ENCODE measurements at regions not wholly inside any gene's neighbourhood (a gene's known extent, or its start where the extent isn't known, plus 50 kb on each side); places are given as distances from the start of the nearest gene placed in this dataset.
A peak's percentile ranks its signal among the peaks of the same experiment; 100 is the strongest.

DNA sequence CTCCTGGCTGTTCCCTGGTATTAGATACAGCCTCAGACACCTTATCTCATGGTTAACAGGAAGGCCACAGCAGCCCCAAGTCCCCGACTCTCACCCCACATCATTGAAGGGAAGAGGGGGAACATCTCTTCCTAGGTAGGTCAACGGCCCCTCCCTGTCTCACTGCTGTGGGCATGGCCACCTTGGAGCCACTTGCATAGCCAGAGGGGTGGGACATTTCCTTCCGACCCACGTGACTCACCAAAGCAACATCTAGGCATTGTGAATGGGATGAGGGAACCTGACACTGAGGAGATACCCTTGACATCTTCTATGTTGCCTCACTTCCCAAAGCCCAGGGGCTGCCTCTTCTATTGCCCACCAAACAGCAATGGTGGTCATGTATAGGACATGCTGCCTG lies 68.5 kb upstream of the GPR26 start:
- H3K4me3 Mint-ChIP-seq, result no peak overlapping the region
- ChIA-PET POLR2A (no interaction called here), CTCF (no interaction called here)
- no peaks in the 10 kb centered on the region for H3K4me1 Mint-ChIP-seq (ENCODE audit: low read depth)
- no peaks in the 10 kb centered on the region for H3K36me3 Mint-ChIP-seq
- peaks cover 6% of the 10 kb centered on the region for H3K27me3 Mint-ChIP-seq
- H3K27ac Mint-ChIP-seq, result no peak overlapping the region
- intact Hi-C loops (cut with micrococcal nuclease), result no loop called here
- peaks cover 10% of the 10 kb centered on the region for H3K9me3 Mint-ChIP-seq
- DNase-seq, result no peak

GRCh38 chr10:123599366-123599849 lies 66.7 kb upstream of the GPR26 start:
- H3K4me3 Mint-ChIP-seq, result no peak overlapping the region
- DNase-seq, result no peak
- no peaks in the 10 kb centered on the region for H3K4me1 Mint-ChIP-seq (ENCODE audit: low read depth)
- ChIA-PET CTCF (interaction anchor here (0.8 kb wide), 1 partner anchor 17 kb away, joined by 3 read pairs; no protein-coding TSS in a partner anchor), POLR2A (no interaction called here)
- intact Hi-C loops (cut with micrococcal nuclease), result no loop called here
- no peaks in the 10 kb centered on the region for H3K36me3 Mint-ChIP-seq
- peaks cover 6% of the 10 kb centered on the region for H3K27me3 Mint-ChIP-seq
- no peak overlapping the region for H3K27ac Mint-ChIP-seq
- H3K9me3 Mint-ChIP-seq, result peaks cover 10% of the 10 kb centered on the region

DNA sequence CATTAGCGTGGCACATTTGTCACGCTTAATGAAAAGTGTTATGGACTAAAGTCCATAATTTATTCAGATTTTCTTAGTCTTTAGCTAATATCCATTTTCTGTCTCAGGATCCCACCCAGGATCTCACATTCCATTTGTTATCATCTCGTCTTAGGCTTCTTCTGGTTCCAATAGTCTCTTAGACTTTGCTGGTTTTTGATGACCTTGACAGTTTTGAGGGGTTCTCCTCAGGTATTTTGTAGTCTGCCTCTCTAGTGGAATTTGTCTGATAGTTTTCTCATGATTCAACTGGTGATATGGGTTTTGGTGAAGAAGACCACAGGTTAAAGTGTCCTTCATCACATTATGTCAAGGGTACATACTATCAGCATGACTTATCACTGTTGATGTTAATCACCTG lies 66.0 kb upstream of the GPR26 start:
- Mint-ChIP-seq H3K27me3 (peaks cover 7% of the 10 kb centered on the region), H3K4me1 (ENCODE audit: low read depth) (no peaks in the 10 kb centered on the region), H3K27ac (no peak overlapping the region), H3K4me3 (no peak overlapping the region), H3K9me3 (peaks cover 10% of the 10 kb centered on the region), H3K36me3 (no peaks in the 10 kb centered on the region)
- CTCF ChIA-PET, result no interaction called here
- intact Hi-C loops (cut with micrococcal nuclease), result no loop called here
- POLR2A ChIA-PET, result no interaction called here
- DNase-seq, result no peak

DNA sequence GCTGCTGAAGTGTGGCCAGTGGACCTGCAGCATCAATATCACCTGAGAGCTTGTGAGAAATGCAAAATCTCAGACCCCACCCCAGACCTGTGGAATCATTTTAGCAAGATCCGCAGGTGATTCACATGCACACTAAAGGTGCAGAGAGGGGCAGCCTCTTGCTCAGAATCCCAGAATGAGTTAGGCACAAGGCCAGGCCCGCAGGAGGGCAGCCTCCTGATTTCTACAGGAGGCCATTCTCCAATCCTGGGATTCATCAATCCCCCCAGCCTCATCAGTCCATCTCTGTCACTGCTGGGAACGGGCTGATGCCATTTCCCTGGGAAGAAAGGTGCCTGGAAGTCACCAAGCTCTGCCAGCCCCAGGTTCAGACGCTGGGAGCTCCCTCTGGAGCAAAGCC lies 63.0 kb upstream of the GPR26 start:
- Mint-ChIP-seq H3K27me3 (peaks cover 18% of the 10 kb centered on the region), H3K4me1 (ENCODE audit: low read depth) (no peaks in the 10 kb centered on the region), H3K27ac (no peak overlapping the region), H3K4me3 (no peak overlapping the region), H3K36me3 (no peaks in the 10 kb centered on the region), H3K9me3 (peaks cover 10% of the 10 kb centered on the region)
- DNase-seq, result no peak
- POLR2A ChIA-PET, result no interaction called here
- intact Hi-C loops (cut with micrococcal nuclease), result no loop called here
- CTCF ChIA-PET, result interaction anchor here (0.6 to 1.2 kb wide), 2 partner anchors 18 to 786 kb away, joined by 3 read pairs; no protein-coding TSS in a partner anchor

DNA sequence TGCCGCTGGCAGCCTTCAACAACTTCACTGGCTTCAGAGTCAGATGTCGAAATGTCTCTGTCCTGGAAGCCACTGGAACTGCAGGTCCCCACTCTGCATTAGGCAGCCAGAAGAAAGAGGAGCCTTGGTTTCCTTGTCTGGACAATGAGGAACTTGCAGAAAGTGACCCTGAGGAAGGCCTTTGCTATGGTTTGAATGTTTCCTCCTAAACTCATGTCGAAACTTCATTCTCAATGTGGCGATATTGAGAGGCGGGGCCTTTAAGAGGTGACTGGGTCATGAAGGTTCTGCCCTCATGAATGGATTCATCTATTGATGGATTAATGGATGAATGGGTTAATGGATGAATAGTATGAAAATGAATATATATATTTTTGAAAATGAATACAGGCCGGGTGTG lies 61.6 kb upstream of the GPR26 start:
- H3K4me1 Mint-ChIP-seq (ENCODE audit: low read depth), result no peaks in the 10 kb centered on the region
- DNase-seq, result no peak
- intact Hi-C loops (cut with micrococcal nuclease), result no loop called here
- no peak overlapping the region for H3K4me3 Mint-ChIP-seq
- H3K9me3 Mint-ChIP-seq, result peaks cover 10% of the 10 kb centered on the region
- ChIA-PET POLR2A (no interaction called here), CTCF (no interaction called here)
- H3K27me3 Mint-ChIP-seq, result peaks cover 18% of the 10 kb centered on the region
- H3K36me3 Mint-ChIP-seq, result no peaks in the 10 kb centered on the region
- no peak overlapping the region for H3K27ac Mint-ChIP-seq

DNA sequence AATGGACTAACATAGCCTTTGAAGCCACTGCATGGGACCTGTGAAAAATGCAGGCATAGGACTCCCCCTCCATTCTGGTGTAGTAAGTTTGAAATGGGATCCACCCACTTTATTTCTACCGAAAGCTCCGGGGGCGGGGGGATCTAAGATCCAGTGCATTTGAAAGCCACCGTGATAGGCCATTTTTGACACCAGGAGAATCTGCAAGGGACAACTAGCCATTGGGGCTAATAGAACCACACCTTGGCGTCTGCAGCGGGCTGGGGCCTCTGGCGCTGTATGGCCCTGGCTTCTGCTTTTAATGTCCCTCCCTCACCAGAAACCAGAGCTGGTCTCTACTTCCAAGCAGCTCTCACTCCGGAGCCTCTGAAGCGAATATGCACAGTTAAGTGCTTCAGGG lies 60.1 kb upstream of the GPR26 start:
- H3K27me3 Mint-ChIP-seq, result peaks cover 21% of the 10 kb centered on the region
- H3K9me3 Mint-ChIP-seq, result peaks cover 10% of the 10 kb centered on the region
- H3K4me3 Mint-ChIP-seq, result no peak overlapping the region
- no peaks in the 10 kb centered on the region for H3K4me1 Mint-ChIP-seq (ENCODE audit: low read depth)
- no peak overlapping the region for H3K27ac Mint-ChIP-seq
- ChIA-PET POLR2A (no interaction called here), CTCF (no interaction called here)
- DNase-seq, result no peak
- no peaks in the 10 kb centered on the region for H3K36me3 Mint-ChIP-seq
- intact Hi-C loops (cut with micrococcal nuclease), result no loop called here

DNA sequence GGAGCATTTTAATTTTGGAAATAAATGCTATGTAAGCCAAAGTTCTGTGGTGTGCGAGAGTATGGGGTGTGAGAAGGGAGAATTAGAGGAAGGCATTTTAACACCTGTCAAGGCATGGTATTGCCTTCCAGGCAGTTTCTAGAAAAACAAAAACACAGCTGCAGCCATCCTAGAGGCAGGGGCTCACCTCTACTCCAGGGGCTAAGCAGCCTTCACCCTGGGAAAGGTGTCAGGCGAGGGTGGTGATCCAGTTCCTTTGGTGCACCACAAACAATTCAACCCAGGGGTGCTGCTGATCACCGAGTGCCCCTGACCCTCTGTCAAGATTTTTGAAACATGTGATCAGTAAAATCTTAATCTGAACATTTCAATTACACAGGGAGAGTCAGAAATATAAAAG lies 59.2 kb upstream of the GPR26 start:
- CTCF ChIA-PET, result no interaction called here
- Mint-ChIP-seq H3K9me3 (peaks cover under 1% of the 10 kb centered on the region), H3K4me3 (no peak overlapping the region), H3K27ac (no peak overlapping the region), H3K27me3 (peaks cover 18% of the 10 kb centered on the region), H3K36me3 (no peaks in the 10 kb centered on the region), H3K4me1 (ENCODE audit: low read depth) (no peaks in the 10 kb centered on the region)
- POLR2A ChIA-PET, result no interaction called here
- intact Hi-C loops (cut with micrococcal nuclease), result no loop called here
- no peak for DNase-seq

DNA sequence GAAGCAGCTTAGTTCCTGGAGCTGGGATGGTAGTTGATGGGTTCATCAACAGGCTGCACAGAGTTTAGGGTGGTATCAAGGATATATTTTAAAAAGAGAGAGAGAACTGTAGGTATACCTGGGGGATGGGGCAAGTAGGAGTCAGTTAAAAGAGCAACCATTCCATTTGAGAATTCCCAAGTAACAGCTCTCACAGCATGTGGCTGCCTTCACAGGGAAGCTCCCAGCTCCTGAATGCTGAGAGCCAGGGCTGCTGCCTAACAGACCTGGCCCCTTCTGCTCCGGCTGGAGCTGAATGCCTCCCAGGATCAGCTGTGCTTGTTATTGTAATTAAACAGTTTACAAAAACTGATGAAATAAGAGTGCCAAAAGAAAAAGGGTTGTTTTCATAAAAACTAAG lies 58.8 kb upstream of the GPR26 start:
- no peak overlapping the region for H3K27ac Mint-ChIP-seq
- no peaks in the 10 kb centered on the region for H3K4me1 Mint-ChIP-seq (ENCODE audit: low read depth)
- H3K27me3 Mint-ChIP-seq, result peaks cover 18% of the 10 kb centered on the region
- ChIA-PET CTCF (interaction anchor here (0.9 kb wide), 1 partner anchor 34 kb away, joined by 3 read pairs; no protein-coding TSS in a partner anchor), POLR2A (no interaction called here)
- DNase-seq, result no peak
- no peaks in the 10 kb centered on the region for H3K9me3 Mint-ChIP-seq
- intact Hi-C loops (cut with micrococcal nuclease), result no loop called here
- no peak overlapping the region for H3K4me3 Mint-ChIP-seq
- no peaks in the 10 kb centered on the region for H3K36me3 Mint-ChIP-seq

DNA sequence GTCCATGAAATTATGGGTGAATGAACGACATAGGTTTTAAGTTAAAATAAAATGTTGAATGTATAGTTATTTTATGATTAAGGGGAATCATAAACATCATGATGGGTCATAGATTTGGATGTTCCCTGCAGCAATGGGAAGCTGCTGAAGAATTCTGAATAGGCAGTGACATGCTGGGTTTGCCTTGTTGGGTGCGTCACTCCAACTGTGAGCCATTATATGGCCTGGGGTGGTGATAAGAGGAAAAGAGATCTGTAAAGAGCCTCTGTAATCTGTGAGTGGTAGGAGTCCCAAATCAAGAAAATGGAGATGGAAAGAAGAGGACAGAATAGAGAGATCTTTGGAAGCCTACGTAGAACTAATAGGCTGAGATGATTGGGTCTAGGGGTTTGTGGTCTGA lies 58.1 kb upstream of the GPR26 start:
- POLR2A ChIA-PET, result interaction anchor here (0.6 kb wide), 1 partner anchor 195 kb away, joined by 3 read pairs; no protein-coding TSS in a partner anchor
- Mint-ChIP-seq H3K36me3 (no peaks in the 10 kb centered on the region), H3K4me3 (no peak overlapping the region), H3K4me1 (ENCODE audit: low read depth) (no peaks in the 10 kb centered on the region), H3K27me3 (peaks cover 18% of the 10 kb centered on the region), H3K27ac (no peak overlapping the region), H3K9me3 (no peaks in the 10 kb centered on the region)
- no peak for DNase-seq
- intact Hi-C loops (cut with micrococcal nuclease), result no loop called here
- CTCF ChIA-PET, result interaction anchor here (0.9 kb wide), 1 partner anchor 35 kb away, joined by 3 read pairs; no protein-coding TSS in a partner anchor

- intact Hi-C loops (cut with micrococcal nuclease), result no loop called here
- ChIA-PET CTCF (no interaction called here), POLR2A (no interaction called here)
- no peaks in the 10 kb centered on the region for H3K36me3 Mint-ChIP-seq
- peaks cover 10% of the 10 kb centered on the region for H3K27me3 Mint-ChIP-seq
- H3K27ac Mint-ChIP-seq, result no peak overlapping the region
- no peaks in the 10 kb centered on the region for H3K9me3 Mint-ChIP-seq
- no peaks in the 10 kb centered on the region for H3K4me1 Mint-ChIP-seq (ENCODE audit: low read depth)
- H3K4me3 Mint-ChIP-seq, result no peak overlapping the region
- no peak for DNase-seq
Measured at GRCh38 chr10:123611243-123611642, 54.9 kb upstream of the GPR26 start.

- CTCF ChIA-PET, result interaction anchor here (0.8 kb wide), 1 partner anchor 29 kb away, joined by 3 read pairs; no protein-coding TSS in a partner anchor
- no peak for DNase-seq
- no peaks in the 10 kb centered on the region for H3K4me1 Mint-ChIP-seq (ENCODE audit: low read depth)
Measured at GRCh38 chr10:123611876-123612275, 54.3 kb upstream of the GPR26 start.

DNA sequence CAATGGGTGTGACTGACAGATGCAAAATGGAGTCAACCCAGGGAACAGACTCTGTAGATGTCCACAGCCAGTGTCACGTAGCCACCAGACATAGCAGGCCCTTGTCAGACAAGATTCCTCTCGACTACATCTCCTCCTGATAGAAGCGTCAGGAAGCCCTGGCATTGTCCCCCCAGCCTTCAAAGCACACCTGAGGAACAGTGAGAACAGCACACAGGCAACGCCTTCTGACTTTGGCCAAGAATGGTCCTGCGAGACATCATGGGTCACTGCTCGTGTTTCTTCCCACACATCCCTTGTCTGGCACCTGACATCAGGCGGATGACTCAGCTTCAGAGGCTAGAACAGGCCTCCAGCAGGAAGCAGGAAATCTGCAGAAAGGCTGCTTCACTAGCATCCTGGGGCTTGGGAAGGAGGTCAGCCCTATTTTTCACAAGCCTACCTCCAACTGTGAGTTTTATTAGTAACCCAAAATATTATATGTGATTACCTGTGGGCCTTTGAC lies 52.8 kb upstream of the GPR26 start:
- no peaks in the 10 kb centered on the region for H3K4me1 Mint-ChIP-seq (ENCODE audit: low read depth)
- ChIA-PET CTCF (no interaction called here), POLR2A (no interaction called here)
- H3K4me3 Mint-ChIP-seq, result no peak overlapping the region
- H3K9me3 Mint-ChIP-seq, result no peaks in the 10 kb centered on the region
- DNase-seq, result no peak
- intact Hi-C loops (cut with micrococcal nuclease), result no loop called here
- no peaks in the 10 kb centered on the region for H3K36me3 Mint-ChIP-seq
- peaks cover 3% of the 10 kb centered on the region for H3K27me3 Mint-ChIP-seq
- H3K27ac Mint-ChIP-seq, result no peak overlapping the region

More at GRCh38 chr10:123611876-123612275, 54.3 kb upstream of the GPR26 start:
- no peaks in the 10 kb centered on the region for H3K9me3 Mint-ChIP-seq
- intact Hi-C loops (cut with micrococcal nuclease), result no loop called here
- no peak overlapping the region for H3K4me3 Mint-ChIP-seq
- peaks cover 8% of the 10 kb centered on the region for H3K27me3 Mint-ChIP-seq
- no peaks in the 10 kb centered on the region for H3K36me3 Mint-ChIP-seq
- POLR2A ChIA-PET, result no interaction called here
- H3K27ac Mint-ChIP-seq, result no peak overlapping the region

GRCh38 chr10:123614888-123615287 lies 51.3 kb upstream of the GPR26 start:
- DNase-seq, result peak; percentile 53
- Mint-ChIP-seq H3K9me3 (no peaks in the 10 kb centered on the region), H3K27me3 (peaks cover 3% of the 10 kb centered on the region), H3K36me3 (no peaks in the 10 kb centered on the region), H3K4me3 (no peak overlapping the region), H3K27ac (no peak overlapping the region), H3K4me1 (ENCODE audit: low read depth) (no peaks in the 10 kb centered on the region)
- intact Hi-C loops (cut with micrococcal nuclease), result no loop called here
- POLR2A ChIA-PET, result no interaction called here
- CTCF ChIA-PET, result no interaction called here
